NCI-H2029 treated with DMSO at 0.1 percent for 48 hours (cell line): ENCODE measurements at regions not wholly inside any gene's neighbourhood (a gene's known extent, or its start where the extent isn't known, plus 50 kb on each side); places are given as distances from the start of the nearest gene placed in this dataset.

Experiments
- DNase-seq: peaks from one replicate; lab custom pipeline; 2025; lab: John Stamatoyannopoulos, UW

DNA sequence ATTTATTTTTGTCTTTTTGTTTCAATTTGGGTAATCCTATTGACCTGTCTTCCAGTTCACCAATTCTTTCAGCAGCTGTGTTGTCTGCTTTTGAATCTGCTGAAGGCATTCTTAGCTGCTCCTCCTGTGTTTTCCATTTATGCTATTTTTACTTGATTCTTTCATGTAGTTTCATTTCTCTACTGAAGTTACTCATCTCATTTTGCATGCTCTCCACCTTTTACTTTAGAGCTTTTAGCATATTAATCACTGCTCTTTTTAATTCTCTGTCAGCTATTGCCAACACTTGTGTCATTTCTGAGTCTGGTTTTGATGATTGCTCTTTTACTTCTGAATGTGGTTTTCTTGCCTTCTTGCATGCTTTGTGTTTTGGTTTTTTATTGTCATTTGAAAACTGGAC, 496.0 kb upstream of the CLINT1 start:
- DNase-seq, result no peak

DNA sequence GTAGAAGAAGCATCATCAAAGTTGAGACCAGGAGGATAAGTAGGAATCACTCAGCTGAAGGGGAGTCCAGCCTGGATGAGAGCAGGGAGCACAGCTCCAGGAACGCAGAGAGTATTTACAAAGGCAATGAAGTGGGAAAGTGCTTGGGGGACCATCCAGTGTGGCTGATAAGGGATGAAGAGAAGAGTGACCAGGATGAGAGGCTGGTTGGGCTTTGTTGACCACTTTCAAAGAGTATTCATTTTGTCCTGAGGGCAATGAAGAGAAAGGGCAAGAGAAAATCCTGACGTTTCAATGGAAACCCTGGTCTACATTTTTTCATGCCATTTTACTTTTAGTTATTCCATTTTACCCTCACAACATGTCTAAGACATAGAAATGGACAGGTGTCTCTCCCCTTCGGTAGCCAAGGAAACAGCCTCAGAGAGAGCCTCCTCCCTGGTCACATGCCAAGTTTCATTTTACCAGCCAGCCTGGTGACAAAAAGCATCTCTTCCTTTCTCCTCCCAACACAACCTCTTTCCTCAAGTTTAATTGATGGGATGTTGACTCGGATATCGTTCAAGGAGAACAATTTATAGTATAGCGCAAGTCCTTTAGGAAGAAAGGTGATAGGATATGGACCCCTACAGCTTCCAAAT, 492.7 kb upstream of the CLINT1 start:
- no peak for DNase-seq

- DNase-seq, result no peak
These were observed 491.0 kb upstream of the CLINT1 start for GRCh38 chr5:158349987-158350386.

DNA sequence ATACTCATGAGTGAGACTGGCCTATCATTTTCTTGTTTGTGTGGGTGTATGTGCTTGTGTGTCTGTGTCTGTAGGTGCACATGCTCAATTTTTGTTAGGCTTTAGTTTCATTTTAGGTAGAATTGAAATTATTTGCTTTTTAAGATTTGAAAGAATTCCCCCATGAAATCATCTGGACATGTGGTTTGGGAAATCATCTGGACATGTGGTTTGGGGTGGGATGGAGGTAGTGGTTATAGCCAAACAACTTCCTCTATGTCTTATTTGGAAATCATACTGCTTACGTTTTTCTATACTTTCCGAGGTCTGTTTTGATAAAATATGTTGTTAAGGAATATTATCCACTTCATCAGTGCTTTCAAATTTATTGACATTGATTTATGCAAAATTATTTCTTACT, 485.4 kb upstream of the CLINT1 start:
- DNase-seq, result no peak

DNA sequence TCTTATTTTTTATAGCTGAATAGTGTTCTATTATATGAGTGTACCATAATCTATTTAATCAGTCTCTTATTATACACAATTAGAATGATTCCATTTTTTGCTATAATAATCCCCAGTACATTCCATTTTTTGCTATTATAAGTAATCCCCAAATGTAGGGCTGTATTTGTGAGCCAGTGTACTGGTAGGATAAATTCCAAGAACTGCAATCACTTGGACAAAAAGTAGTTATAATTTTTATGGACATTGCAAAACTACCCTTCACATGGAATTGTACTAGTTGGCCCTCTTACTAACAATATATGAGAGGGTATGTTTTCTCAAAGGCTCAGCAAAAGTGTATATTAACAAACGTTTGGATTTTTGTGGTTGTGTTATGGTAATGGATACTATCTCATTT, 481.7 kb upstream of the CLINT1 start:
- no peak for DNase-seq

DNA sequence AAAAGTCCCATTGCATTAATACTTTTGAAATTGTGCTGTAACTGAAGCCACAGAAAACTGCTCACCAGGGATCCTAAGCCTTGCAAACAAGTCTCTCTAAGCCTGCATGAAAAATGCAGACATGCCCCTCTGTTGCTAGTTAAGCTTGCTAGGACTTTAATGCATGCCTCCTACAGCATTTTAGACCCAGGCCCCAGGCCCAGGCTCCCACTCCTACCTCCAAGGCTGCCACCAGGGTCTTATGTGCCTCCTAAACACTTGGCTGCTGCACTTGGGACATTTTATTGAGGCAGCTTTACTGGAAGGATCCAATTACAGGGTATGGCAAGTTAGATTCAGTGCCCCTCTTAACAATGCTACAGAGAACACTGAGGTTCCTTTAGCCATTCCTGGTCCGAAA, 467.3 kb upstream of the CLINT1 start:
- DNase-seq, result no peak

DNA sequence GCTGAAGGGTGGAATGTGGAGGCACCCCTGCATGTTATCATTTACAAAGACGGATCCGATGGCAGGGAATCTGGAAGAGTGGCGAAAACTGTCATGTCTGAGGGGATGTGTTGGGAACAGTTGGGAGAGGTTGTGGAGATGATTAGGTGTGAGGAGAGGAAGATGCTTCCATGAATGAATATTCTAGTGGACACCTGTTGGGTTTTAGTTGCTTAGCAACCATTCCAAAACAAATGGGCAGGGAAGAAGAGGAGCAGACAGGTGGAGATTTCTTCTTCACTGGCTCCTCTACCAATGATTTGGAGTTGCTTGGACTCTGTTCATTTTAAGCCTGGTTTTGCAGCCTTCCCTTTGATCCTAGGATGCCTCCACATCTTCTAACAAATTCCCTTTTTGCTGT, 465.3 kb upstream of the CLINT1 start:
- no peak for DNase-seq

GRCh38 chr5:158322620-158323019, 463.7 kb upstream of the CLINT1 start:
- DNase-seq, result no peak

DNA sequence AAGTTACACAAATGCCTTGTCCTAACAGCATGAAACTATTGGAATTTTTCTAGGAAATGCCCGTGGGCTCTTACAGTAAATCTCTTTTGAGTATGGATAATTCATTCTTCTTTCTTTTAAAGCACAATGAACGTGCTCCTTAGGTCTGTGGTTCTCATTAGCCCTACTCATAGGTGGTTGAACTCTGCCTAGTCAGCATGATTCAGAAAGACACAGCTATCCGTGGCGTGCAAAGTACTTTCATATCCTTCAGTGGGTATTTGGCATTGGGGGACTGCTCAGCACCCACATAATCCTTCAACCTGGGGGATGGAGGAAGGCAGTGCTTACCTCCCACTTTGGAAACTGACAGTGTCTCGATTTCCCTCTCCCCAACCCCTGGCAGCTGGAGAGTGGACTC, 462.0 kb upstream of the CLINT1 start:
- no peak for DNase-seq

GRCh38 chr5:158320178-158320674, 461.3 kb upstream of the CLINT1 start:
- no peak for DNase-seq

DNA sequence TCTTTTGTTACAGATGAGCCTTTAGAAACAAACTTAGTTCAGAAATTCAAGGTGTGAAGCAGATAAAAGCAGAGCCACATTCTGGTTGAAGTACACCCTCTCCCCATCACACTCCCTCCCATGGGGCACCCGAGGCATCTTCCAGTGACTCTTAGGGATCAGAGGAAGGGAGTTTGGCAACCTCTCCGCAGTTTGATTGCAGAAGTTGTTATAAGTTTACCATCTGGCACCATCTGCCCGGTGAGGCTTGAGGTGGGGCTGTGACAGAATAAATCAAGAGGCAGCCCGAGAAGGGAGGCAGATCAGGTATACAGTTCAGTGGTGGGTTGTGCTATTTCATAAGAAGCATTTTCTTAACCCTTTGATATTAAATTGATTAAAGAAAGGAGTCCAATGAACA, 458.6 kb upstream of the CLINT1 start:
- DNase-seq, result no peak

GRCh38 chr5:158313733-158314464, 455.0 kb upstream of the CLINT1 start:
- no peak for DNase-seq

DNA sequence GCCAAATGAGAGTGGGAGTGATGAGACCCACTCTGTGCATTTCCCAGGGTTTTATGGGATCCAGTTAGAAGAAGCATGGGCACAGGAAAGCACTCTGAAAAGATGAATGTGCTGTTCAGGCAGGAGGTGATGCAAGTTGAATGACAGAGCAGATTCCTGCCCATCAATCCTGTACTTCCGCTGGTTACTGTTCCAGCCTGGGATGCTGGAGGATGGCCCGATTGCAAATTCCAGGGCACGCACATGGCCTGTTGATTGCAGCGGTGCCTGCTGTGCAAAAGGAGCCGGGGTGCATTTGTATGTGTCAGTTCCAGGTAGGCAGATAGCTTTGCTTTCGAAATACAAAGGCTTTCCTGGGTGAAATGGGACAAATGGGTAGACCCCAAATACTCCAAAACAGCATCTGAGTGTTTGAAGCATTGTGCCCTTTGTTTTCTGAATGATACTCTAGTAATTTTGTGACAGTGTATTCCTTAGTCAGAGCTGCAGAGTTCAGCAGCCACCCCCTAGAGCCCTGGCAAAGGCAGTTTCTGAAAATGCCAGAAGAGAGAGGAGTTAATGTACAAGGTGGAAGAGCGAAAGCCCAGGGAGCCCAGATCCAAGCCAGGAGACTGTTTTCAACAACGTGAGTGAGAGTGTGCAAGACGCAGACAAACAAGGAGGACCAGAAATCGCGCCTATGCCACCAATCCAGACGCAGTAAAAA, 454.2 kb upstream of the CLINT1 start:
- DNase-seq, result no peak

GRCh38 chr5:158309088-158309807, 450.3 kb upstream of the CLINT1 start:
- no peak for DNase-seq

GRCh38 chr5:158308429-158309025, 449.6 kb upstream of the CLINT1 start:
- no peak for DNase-seq

GRCh38 chr5:158305861-158306260, 446.9 kb upstream of the CLINT1 start:
- no peak for DNase-seq

DNA sequence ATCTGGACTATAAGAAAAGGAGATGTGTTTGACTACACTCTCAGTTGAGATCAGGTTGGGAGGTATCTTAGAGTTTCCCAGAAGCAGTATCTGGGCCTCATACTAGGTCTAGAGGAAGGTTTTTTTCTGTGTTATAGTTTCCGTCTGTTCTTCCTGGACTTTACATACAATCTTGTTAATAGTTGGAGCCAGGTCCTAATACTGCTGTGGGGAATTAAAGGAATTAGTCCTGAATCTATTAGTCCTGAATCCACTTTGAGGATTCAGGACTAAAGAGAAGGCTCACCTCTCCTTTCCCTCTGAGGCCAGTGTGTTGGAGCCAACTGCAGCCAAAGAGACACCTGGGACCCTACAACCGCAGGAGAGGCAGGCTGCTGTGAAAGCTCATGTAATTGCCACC, 445.7 kb upstream of the CLINT1 start:
- DNase-seq, result no peak

DNA sequence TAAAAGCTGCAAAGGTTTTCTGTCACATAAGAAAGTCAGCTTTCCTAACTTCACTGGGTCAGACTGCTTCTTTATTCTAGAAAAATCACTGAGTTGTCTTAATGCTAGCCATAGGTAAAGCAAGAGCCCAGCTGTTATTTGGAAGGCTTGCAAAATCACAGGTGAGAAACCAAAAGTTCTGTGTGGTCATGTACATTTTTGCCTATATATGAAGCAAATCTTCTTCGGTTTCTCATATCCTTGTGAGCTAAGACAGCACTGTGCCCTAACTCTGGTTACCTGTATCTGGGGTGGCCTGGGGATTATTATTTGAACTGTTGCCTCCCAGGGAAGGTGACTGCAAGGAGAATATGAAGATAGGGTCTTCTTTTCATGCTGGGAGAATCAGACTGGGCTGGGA, 444.9 kb upstream of the CLINT1 start:
- DNase-seq, result no peak

DNA sequence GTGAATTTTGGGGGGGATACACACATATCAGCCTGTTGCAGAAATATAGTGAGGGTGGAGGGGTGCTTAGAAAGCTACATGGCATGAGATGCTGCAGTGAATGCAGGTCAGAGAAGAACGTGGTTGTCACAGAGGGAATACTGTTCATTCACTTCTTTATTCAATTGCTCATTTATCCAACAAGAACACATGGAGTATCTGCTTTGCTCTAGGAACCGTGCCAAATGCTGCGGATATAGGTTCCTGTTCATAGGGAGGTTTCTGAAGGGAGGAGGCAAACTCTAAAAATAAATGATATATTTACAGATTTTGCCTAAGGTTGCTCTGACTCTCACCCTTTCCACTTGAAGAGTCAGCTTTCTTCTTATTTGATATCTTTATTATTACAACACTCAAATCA, 444.3 kb upstream of the CLINT1 start:
- DNase-seq, result no peak

GRCh38 chr5:158302029-158302428, 443.1 kb upstream of the CLINT1 start:
- DNase-seq, result no peak

DNA sequence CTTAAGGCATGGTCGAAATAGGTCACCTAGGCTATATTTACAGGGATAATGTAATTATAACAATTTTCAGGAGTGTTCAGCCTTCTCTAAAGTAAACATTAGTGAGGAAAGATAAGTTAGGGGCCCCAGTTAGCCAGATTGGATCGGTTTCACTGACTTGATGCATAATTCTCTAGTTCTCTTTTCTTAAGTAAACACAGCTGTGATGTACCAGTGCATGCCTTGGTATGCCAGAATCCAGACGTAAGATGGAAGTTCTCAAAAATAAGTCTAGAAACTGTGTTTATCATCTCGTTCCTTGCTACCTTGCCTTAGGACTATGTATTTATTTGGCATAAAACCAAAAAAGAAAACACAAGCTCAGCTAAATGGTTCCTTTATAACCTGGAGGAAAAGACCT, 442.2 kb upstream of the CLINT1 start:
- DNase-seq, result no peak

DNA sequence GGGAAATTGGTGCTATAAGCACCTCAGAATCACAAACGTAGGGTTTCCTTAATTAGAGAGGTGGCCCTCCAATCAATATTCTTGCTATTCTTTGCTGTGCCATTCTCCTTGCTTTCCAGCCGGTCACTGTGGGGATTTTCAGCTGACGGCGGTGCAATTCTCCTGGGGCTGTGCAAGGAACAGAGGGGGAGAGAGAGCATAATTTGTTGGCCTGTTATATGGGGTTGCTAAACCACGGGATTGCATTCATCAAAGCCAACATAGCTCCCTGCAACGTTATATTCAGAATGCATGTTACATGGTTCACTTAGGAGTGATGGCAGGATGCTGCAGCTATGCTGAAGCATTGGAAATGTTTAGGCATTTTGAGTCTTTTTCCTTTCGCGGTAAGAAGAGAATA, 441.3 kb upstream of the CLINT1 start:
- DNase-seq, result no peak
